HFFc6 (cell line): ENCODE measurements at regions not wholly inside any gene's neighbourhood (a gene's known extent, or its start where the extent isn't known, plus 50 kb on each side); places are given as distances from the start of the nearest gene placed in this dataset.

ENCODE experiments used
- DNase-seq: peaks from one replicate; pipeline ENCODE4 v3.0.0-alpha.2; 2018
- H3K27ac Mint-ChIP-seq: 2 replicates; pipeline ENCODE4 v1.8.0; 2020; ENCODE audit warnings: mild to moderate bottlenecking, mixed read lengths
- H3K27me3 Mint-ChIP-seq: 2 replicates; pipeline ENCODE4 v1.8.0; 2021; ENCODE audit warnings: mild to moderate bottlenecking, moderate library complexity, mixed read lengths; ENCODE audit not compliant: insufficient read depth
- H3K36me3 Mint-ChIP-seq: 2 replicates; pipeline ENCODE4 v1.8.0; 2021; ENCODE audit warnings: low read depth, mixed read lengths
- H3K4me1 Mint-ChIP-seq: 2 replicates; pipeline ENCODE4 v1.8.0; 2020; ENCODE audit warnings: low read depth, mixed read lengths
- H3K4me3 Mint-ChIP-seq: 2 replicates; pipeline ENCODE4 v1.8.0; 2020; ENCODE audit warnings: mild to moderate bottlenecking, moderate library complexity, mixed read lengths
- H3K9me3 Mint-ChIP-seq: 2 replicates; pipeline ENCODE4 v1.8.0; 2020; ENCODE audit warnings: mild to moderate bottlenecking, mixed read lengths
- CTCF ChIP-seq: fragments of 200-600 bp; sonication (generic); IDR thresholded peaks from 2 replicates; pipeline ENCODE4 v1.5.0; 2021; ENCODE audit warnings: antibody characterized with exemption, mild to moderate bottlenecking

GRCh38 chr9:15010581-15010980 lies 100.4 kb upstream of the FREM1 start:
- H3K4me3 Mint-ChIP-seq = no peak overlapping the region
- no peaks in the 10 kb centered on the region for H3K27me3 Mint-ChIP-seq
- no peak overlapping the region for H3K27ac Mint-ChIP-seq
- no peak for TF ChIP-seq CTCF
- no peaks in the 10 kb centered on the region for H3K36me3 Mint-ChIP-seq
- H3K9me3 Mint-ChIP-seq = no peaks in the 10 kb centered on the region
- no peaks in the 10 kb centered on the region for H3K4me1 Mint-ChIP-seq
- DNase-seq = no peak

GRCh38 chr9:15007698-15008097 lies 97.5 kb upstream of the FREM1 start:
- no peaks in the 10 kb centered on the region for H3K36me3 Mint-ChIP-seq
- TF ChIP-seq CTCF = no peak
- no peaks in the 10 kb centered on the region for H3K27me3 Mint-ChIP-seq
- no peak for DNase-seq
- no peaks in the 10 kb centered on the region for H3K9me3 Mint-ChIP-seq
- H3K4me1 Mint-ChIP-seq = no peaks in the 10 kb centered on the region
- H3K27ac Mint-ChIP-seq = no peak overlapping the region
- no peak overlapping the region for H3K4me3 Mint-ChIP-seq

- no peak overlapping the region for H3K4me3 Mint-ChIP-seq
- no peaks in the 10 kb centered on the region for H3K27me3 Mint-ChIP-seq
- H3K36me3 Mint-ChIP-seq = peaks cover 5% of the 10 kb centered on the region; the same call in 1 of the 2 replicates
- no peak for DNase-seq
- TF ChIP-seq CTCF = no peak
- no peak overlapping the region for H3K27ac Mint-ChIP-seq
- H3K9me3 Mint-ChIP-seq = peaks cover 4% of the 10 kb centered on the region; the same call in 1 of the 2 replicates
- H3K4me1 Mint-ChIP-seq = peaks cover 12% of the 10 kb centered on the region; the same call in 1 of the 2 replicates
These were observed 84.5 kb upstream of the FREM1 start for GRCh38 chr9:14994738-14995137.

- no peak for TF ChIP-seq CTCF
- Mint-ChIP-seq H3K36me3 (peaks cover 5% of the 10 kb centered on the region; the same call in 1 of the 2 replicates), H3K27ac (no peak overlapping the region), H3K9me3 (no peaks in the 10 kb centered on the region; the same call in 1 of the 2 replicates), H3K4me1 (peaks cover 12% of the 10 kb centered on the region; the same call in 1 of the 2 replicates), H3K4me3 (peak overlapping the region; percentile 81; the same call in 1 of the 2 replicates), H3K27me3 (no peaks in the 10 kb centered on the region)
- DNase-seq = no peak
These were observed 83.8 kb upstream of the FREM1 start for GRCh38 chr9:14993901-14994554.

GRCh38 chr9:14993061-14993800 lies 83.0 kb upstream of the FREM1 start:
- DNase-seq = peak; percentile 3
- Mint-ChIP-seq H3K27me3 (no peaks in the 10 kb centered on the region), H3K9me3 (no peaks in the 10 kb centered on the region; the same call in 1 of the 2 replicates), H3K4me3 (peak overlapping the region; percentile 81), H3K27ac (no peak overlapping the region), H3K4me1 (peaks cover 12% of the 10 kb centered on the region; the same call in 1 of the 2 replicates), H3K36me3 (peaks cover 5% of the 10 kb centered on the region; the same call in 1 of the 2 replicates)
- TF ChIP-seq CTCF = no peak
